H9 (cell line): ENCODE measurements at regions not wholly inside any gene's neighbourhood (a gene's known extent, or its start where the extent isn't known, plus 50 kb on each side); places are given as distances from the start of the nearest gene placed in this dataset.

ENCODE experiments used
- DNase-seq: peaks from one replicate; pipeline ENCODE4 v3.0.0-alpha.2; 2017
- H2AFZ ChIP-seq: one replicate; pipeline ENCODE4 v1.6.1; 2013; ENCODE audit warnings: mild to moderate bottlenecking, low read length, control low read depth, moderate library complexity
- H2AK5ac ChIP-seq: 2 replicates; pipeline ENCODE4 v1.6.1; 2013; ENCODE audit warnings: low read length, control low read depth, mixed read lengths; ENCODE audit not compliant: insufficient read length
- H2BK120ac ChIP-seq: one replicate; pipeline ENCODE4 v1.6.1; 2013; ENCODE audit warnings: low read depth, mild to moderate bottlenecking, low read length, control low read depth, inconsistent platforms; ENCODE audit not compliant: poor library complexity, severe bottlenecking
- H2BK12ac ChIP-seq: 2 replicates; pipeline ENCODE4 v1.6.1; 2013; ENCODE audit warnings: low read length, control low read depth, mixed read lengths, low read depth; ENCODE audit not compliant: insufficient read length
- H2BK15ac ChIP-seq: 2 replicates; pipeline ENCODE4 v1.6.1; 2013; ENCODE audit warnings: low read depth, low read length, control low read depth
- H2BK20ac ChIP-seq: one replicate; pipeline ENCODE4 v1.6.1; 2013; ENCODE audit warnings: low read depth, mild to moderate bottlenecking, low read length, control low read depth, inconsistent platforms; ENCODE audit not compliant: poor library complexity, severe bottlenecking
- H2BK5ac ChIP-seq: 2 replicates; pipeline ENCODE4 v1.6.1; 2013; ENCODE audit warnings: low read length, control low read depth, mixed read lengths; ENCODE audit not compliant: insufficient read length
- H3K14ac ChIP-seq: 2 replicates; pipeline ENCODE4 v1.6.1; 2013; ENCODE audit warnings: low read length, control low read depth; ENCODE audit not compliant: insufficient read depth
- H3K18ac ChIP-seq: 2 replicates; pipeline ENCODE4 v1.6.1; 2013; ENCODE audit warnings: low read depth, mild to moderate bottlenecking, mixed read lengths, low read length, control low read depth; ENCODE audit not compliant: insufficient read length
- H3K23ac ChIP-seq: 2 replicates; pipeline ENCODE4 v1.6.1; 2013; ENCODE audit warnings: low read length, control low read depth, mixed read lengths, low read depth; ENCODE audit not compliant: insufficient read length
- H3K23me2 ChIP-seq: 2 replicates; pipeline ENCODE4 v1.6.1; 2013; ENCODE audit warnings: low read depth, mild to moderate bottlenecking, mixed read lengths, low read length, control low read depth; ENCODE audit not compliant: insufficient read length, poor library complexity, severe bottlenecking
- H3K27ac ChIP-seq: 2 replicates; pipeline ENCODE4 v1.5.1; 2013; ENCODE audit warnings: low read length, control low read depth, mixed read lengths, low read depth; ENCODE audit not compliant: insufficient read length
- H3K27me3 ChIP-seq: 2 replicates; pipeline ENCODE4 v1.6.1; 2013; ENCODE audit warnings: low read length, control low read depth, inconsistent platforms; ENCODE audit not compliant: insufficient read depth
- H3K4ac ChIP-seq: 2 replicates; pipeline ENCODE4 v1.6.1; 2013; ENCODE audit warnings: low read depth, mild to moderate bottlenecking, control low read depth, inconsistent platforms, low read length, moderate library complexity
- H3K4me1 ChIP-seq: 2 replicates; pipeline ENCODE4 v1.6.1; 2013; ENCODE audit warnings: low read length, control low read depth, inconsistent platforms; ENCODE audit not compliant: insufficient read depth
- H3K4me2 ChIP-seq: 2 replicates; pipeline ENCODE4 v1.6.1; 2013; ENCODE audit warnings: low read length, control low read depth, mixed read lengths; ENCODE audit not compliant: insufficient read length, insufficient read depth
- H3K56ac ChIP-seq: 2 replicates; pipeline ENCODE4 v1.6.1; 2013; ENCODE audit warnings: low read depth, mild to moderate bottlenecking, mixed read lengths, low read length, control low read depth; ENCODE audit not compliant: insufficient read length
- H3K79me1 ChIP-seq: 2 replicates; pipeline ENCODE4 v1.6.1; 2013; ENCODE audit warnings: low read depth, mild to moderate bottlenecking, moderate library complexity, low read length, control low read depth, inconsistent platforms; ENCODE audit not compliant: insufficient read depth, poor library complexity, severe bottlenecking
- H3K79me2 ChIP-seq: 2 replicates; pipeline ENCODE4 v1.6.1; 2013; ENCODE audit warnings: low read length, control low read depth, inconsistent platforms; ENCODE audit not compliant: insufficient read depth
- H3K9ac ChIP-seq: 2 replicates; pipeline ENCODE4 v1.6.1; 2013; ENCODE audit warnings: low read length, control low read depth, mixed read lengths; ENCODE audit not compliant: insufficient read length; ENCODE audit errors: extremely low read depth
- H3K9me3 ChIP-seq: one replicate; pipeline ENCODE4 v1.6.1; 2013; ENCODE audit warnings: low read depth, low read length, inconsistent platforms; ENCODE audit not compliant: control insufficient read depth
- H3T11ph ChIP-seq: one replicate; pipeline ENCODE4 v1.6.1; 2013; ENCODE audit warnings: mild to moderate bottlenecking, low read length, control low read depth, inconsistent platforms
- H4K20me1 ChIP-seq: one replicate; pipeline ENCODE4 v1.6.1; 2013; ENCODE audit not compliant: control insufficient read depth, insufficient read length, insufficient read depth
- H4K5ac ChIP-seq: 2 replicates; pipeline ENCODE4 v1.6.1; 2013; ENCODE audit warnings: low read depth, mild to moderate bottlenecking, mixed read lengths, low read length, control low read depth; ENCODE audit not compliant: insufficient read length
- H4K8ac ChIP-seq: replicated peaks from 2 replicates; pipeline ENCODE4 v1.6.1; 2013; ENCODE audit warnings: low read length, control low read depth, mixed read lengths, low read depth; ENCODE audit not compliant: insufficient read length
- H4K91ac ChIP-seq: 2 replicates; pipeline ENCODE4 v1.6.1; 2013; ENCODE audit warnings: low read depth, mild to moderate bottlenecking, moderate library complexity, mixed read lengths, low read length, control low read depth; ENCODE audit not compliant: insufficient read length
- H3K27ac Mint-ChIP-seq, 3 experiments: 2 replicates in 2 of 3; 3 replicates in 1 of 3; pipeline ENCODE4 v1.8.0; 2020 to 2021; ENCODE audit warnings: mixed read lengths in 3 of 3, mild to moderate bottlenecking in 1 of 3, moderate library complexity in 1 of 3
- H3K27me3 Mint-ChIP-seq: 2 replicates; pipeline ENCODE4 v1.8.0; 2021; ENCODE audit warnings: low read depth, mild to moderate bottlenecking, moderate library complexity, mixed read lengths
- H3K36me3 Mint-ChIP-seq, 3 experiments: 2 replicates in 2 of 3; 3 replicates in 1 of 3; pipeline ENCODE4 v1.8.0; 2020 to 2021; ENCODE audit warnings: low read depth in 3 of 3, mixed read lengths in 3 of 3; ENCODE audit not compliant: insufficient read depth in 1 of 3
- H3K4me1 Mint-ChIP-seq, 2 experiments: 2 replicates each; pipeline ENCODE4 v1.8.0; 2020; ENCODE audit warnings: mixed read lengths in 2 of 2
- H3K4me3 Mint-ChIP-seq, 2 experiments: 2 replicates in 1 of 2; 3 replicates in 1 of 2; pipeline ENCODE4 v1.8.0; 2020 to 2021; ENCODE audit warnings: mild to moderate bottlenecking in 2 of 2, mixed read lengths in 2 of 2, moderate library complexity in 1 of 2
- H3K9me3 Mint-ChIP-seq, 2 experiments: 2 replicates in 1 of 2; 3 replicates in 1 of 2; pipeline ENCODE4 v1.8.0; 2020; ENCODE audit warnings: mild to moderate bottlenecking in 2 of 2, mixed read lengths in 2 of 2, moderate library complexity in 1 of 2
- CTCF ChIP-seq: fragments of 200-600 bp; sonication (generic); conservative IDR thresholded peaks from 3 replicates; pipeline ENCODE4 v1.8.0; 2021; ENCODE audit warnings: antibody characterized with exemption, mild to moderate bottlenecking
- WGBS: extraction: QIAGEN DNeasy Blood & Tissue Kit; methylation state at CpG from one replicate; pipeline ENCODE4 v1.1.7; 2013; ENCODE audit warnings: missing lambda C conversion rate, low lambda C conversion rate, mixed read lengths; ENCODE audit not compliant: insufficient read length; ENCODE audit errors: extremely low coverage; 5-methylcytosine and 5-hydroxymethylcytosine counted together

GRCh38 chr1:81209461-81209860 is 591.3 kb upstream of the ADGRL2 start:
- H3K4me1 Mint-ChIP-seq: peaks cover 20 to 21% of the 10 kb centered on the region in 2 experiments
- Histone ChIP-seq H3K56ac (no peak overlapping the region), H4K20me1 (no peaks in the 10 kb centered on the region), H3K9ac (no peak overlapping the region), H2AK5ac (no peak overlapping the region), H3K27me3 (no peaks in the 10 kb centered on the region), H2BK20ac (no peak overlapping the region), H3K79me2 (no peaks in the 10 kb centered on the region), H4K8ac (no peak overlapping the region), H3K23me2 (no peaks in the 10 kb centered on the region), H3K27ac (no peak overlapping the region), H3K79me1 (no peaks in the 10 kb centered on the region), H2BK120ac (no peak overlapping the region), H2BK12ac (no peak overlapping the region), H2BK15ac (no peak overlapping the region), H3T11ph (no peak overlapping the region), H2AFZ (no peak overlapping the region), H4K91ac (no peak overlapping the region), H3K18ac (no peak overlapping the region), H2BK5ac (no peak overlapping the region), H3K14ac (no peak overlapping the region), H4K5ac (no peak overlapping the region), H3K9me3 (no peaks in the 10 kb centered on the region), H3K4me1 (peaks cover 12% of the 10 kb centered on the region; the same call in 1 of the 2 replicates), H3K4me2 (no peak overlapping the region), H3K4ac (no peak overlapping the region), H3K23ac (no peak overlapping the region)
- H3K4me3 Mint-ChIP-seq: no peak overlapping the region
- peaks cover 0 to 5% (median 5%) of the 10 kb centered on the region in 3 experiments; a peak in 5 of 7 replicates for H3K36me3 Mint-ChIP-seq
- H3K27me3 Mint-ChIP-seq: no peaks in the 10 kb centered on the region
- WGBS: no CpG with 5 or more reads among the region's 1 CpG
- TF ChIP-seq CTCF: no peak
- no peak for DNase-seq
- no peak overlapping the region for H3K27ac Mint-ChIP-seq
- no peaks in the 10 kb centered on the region for H3K9me3 Mint-ChIP-seq
